Gastroesophageal sphincter (tissue), 3 donors: ENCODE measurements at regions not wholly inside any gene's neighbourhood (a gene's known extent, or its start where the extent isn't known, plus 50 kb on each side); places are given as distances from the start of the nearest gene placed in this dataset.

Source experiments
- CTCF ChIP-seq, 4 experiments: fragments of 200-600 bp in 2 of 4; fragments of 450-650 bp in 2 of 4; sonication (generic) in 1 of 4; IDR thresholded peaks; one replicate each; pipeline ENCODE4 v1.5.1; 2017 to 2019; ENCODE audit warnings: antibody characterized with exemption in 4 of 4, mild to moderate bottlenecking in 2 of 4, moderate library complexity in 2 of 4
- POLR2A ChIP-seq, 2 donors: fragments of 450-650 bp; IDR thresholded peaks; one replicate each; pipeline ENCODE4 v1.6.1; 2017; ENCODE audit warnings: antibody characterized with exemption in 2 of 2, mild to moderate bottlenecking in 2 of 2, moderate library complexity in 1 of 2

- TF ChIP-seq CTCF (IDR thresholded peaks at IDR 0.05) (no peak), POLR2A (IDR thresholded peaks at IDR 0.05) (no peak)
Observed at GRCh38 chr5:56567278-56567677, 248.1 kb upstream of the MAP3K1 start.
